Panc1 (cell line): ENCODE measurements at regions not wholly inside any gene's neighbourhood (a gene's known extent, or its start where the extent isn't known, plus 50 kb on each side); places are given as distances from the start of the nearest gene placed in this dataset.
A peak's percentile ranks its signal among the peaks of the same experiment; 100 is the strongest.

Experiments used
- ATAC-seq: fragments of 200-7000 bp; cut with Tn5 transposase; 2 replicates; pipeline ENCODE4 v1.9.1; 2020; ENCODE audit warnings: mild to moderate bottlenecking, moderate library complexity
- BruUV-seq: library from RNA; stranded (reverse); fragments of 400-500 nt; replicated peaks from 2 replicates; lab custom pipeline; 2021; lab: Mats Ljungman, UMichigan
- CTCF ChIA-PET: fragments of 300-600 bp; sonication (Branson Sonifier 250); formaldehyde crosslinking; loops from one replicate; lab custom pipeline; 2022; ENCODE audit warnings: antibody characterized with exemption; lab: Charles Lee
- POLR2A ChIA-PET: fragments of 300-600 bp; sonication (Branson Sonifier 250); formaldehyde crosslinking; loops from one replicate; lab custom pipeline; 2022; ENCODE audit warnings: antibody characterized with exemption; lab: Charles Lee
- DNase-seq: peaks from one replicate; pipeline ENCODE4 v3.0.0-alpha.2; 2010; ENCODE audit warnings: low read depth, low spot score
- H3K27ac ChIP-seq: 2 replicates; pipeline ENCODE4 v1.5.1; 2011; ENCODE audit warnings: mild to moderate bottlenecking, low read length, inconsistent platforms
- H3K27me3 ChIP-seq: fragments of 200-500 bp; sonication (Bioruptor generic); 2 replicates; pipeline ENCODE4 v1.6.0; 2014; ENCODE audit warnings: low read length, inconsistent platforms; ENCODE audit not compliant: control insufficient read depth, insufficient read depth
- H3K36me3 ChIP-seq: fragments of 200-500 bp; sonication (Bioruptor generic); 2 replicates; pipeline ENCODE4 v1.5.1; 2014; ENCODE audit warnings: inconsistent platforms, mild to moderate bottlenecking, low read length, moderate library complexity; ENCODE audit not compliant: control insufficient read depth, insufficient read depth
- H3K4me1 ChIP-seq: 2 replicates; pipeline ENCODE4 v1.5.1; 2011; ENCODE audit warnings: inconsistent platforms, mild to moderate bottlenecking, low read length, moderate library complexity; ENCODE audit not compliant: control insufficient read depth, insufficient read depth
- H3K4me3 ChIP-seq, 2 experiments: 2 replicates each; pipeline ENCODE4 v1.5.1; 2011 to 2012; ENCODE audit warnings: low read depth in 2 of 2, low read length in 2 of 2, mild to moderate bottlenecking in 2 of 2, inconsistent platforms in 1 of 2, moderate library complexity in 1 of 2
- H3K9me3 ChIP-seq: fragments of 200-500 bp; sonication (Bioruptor generic); 2 replicates; pipeline ENCODE4 v1.5.1; 2014; ENCODE audit warnings: low read depth, mild to moderate bottlenecking, inconsistent platforms, low read length, moderate library complexity; ENCODE audit not compliant: control insufficient read depth, insufficient read depth
- POLR2AphosphoS5 ChIP-seq: IDR thresholded peaks from 2 replicates; pipeline ENCODE4 v1.6.1; 2012; ENCODE audit warnings: mild to moderate bottlenecking, low read depth, low read length, moderate library complexity
- SIN3A ChIP-seq: IDR thresholded peaks from 2 replicates; pipeline ENCODE4 v1.6.1; 2012; ENCODE audit warnings: low read depth, mild to moderate bottlenecking, low read length, moderate library complexity, borderline replicate concordance; ENCODE audit not compliant: insufficient read depth
- TCF7L2 ChIP-seq: IDR thresholded peaks from 2 replicates; pipeline ENCODE4 v1.6.1; 2011; ENCODE audit warnings: mild to moderate bottlenecking, low read depth, low read length, inconsistent platforms
- in situ Hi-C: cut with HindIII; loops from 2 replicates; pipeline ENCODE4 v1.10.0; 2016; ENCODE audit warnings: low sequenced_read_pairs, low pct_unique_long_range_greater_than_20kb
- intact Hi-C: fragments of 100-400 bp; cut with micrococcal nuclease; formaldehyde crosslinking; loops from one replicate; pipeline ENCODE4 v1.10.0; 2022; ENCODE audit not compliant: unreplicated experiment
- TF ChIP-seq, protein P1 (sequence below): fragments of 450-650 bp; IDR thresholded peaks from 2 replicates; pipeline ENCODE4 v1.5.1; 2017; ENCODE audit warnings: mild to moderate bottlenecking

DNA sequence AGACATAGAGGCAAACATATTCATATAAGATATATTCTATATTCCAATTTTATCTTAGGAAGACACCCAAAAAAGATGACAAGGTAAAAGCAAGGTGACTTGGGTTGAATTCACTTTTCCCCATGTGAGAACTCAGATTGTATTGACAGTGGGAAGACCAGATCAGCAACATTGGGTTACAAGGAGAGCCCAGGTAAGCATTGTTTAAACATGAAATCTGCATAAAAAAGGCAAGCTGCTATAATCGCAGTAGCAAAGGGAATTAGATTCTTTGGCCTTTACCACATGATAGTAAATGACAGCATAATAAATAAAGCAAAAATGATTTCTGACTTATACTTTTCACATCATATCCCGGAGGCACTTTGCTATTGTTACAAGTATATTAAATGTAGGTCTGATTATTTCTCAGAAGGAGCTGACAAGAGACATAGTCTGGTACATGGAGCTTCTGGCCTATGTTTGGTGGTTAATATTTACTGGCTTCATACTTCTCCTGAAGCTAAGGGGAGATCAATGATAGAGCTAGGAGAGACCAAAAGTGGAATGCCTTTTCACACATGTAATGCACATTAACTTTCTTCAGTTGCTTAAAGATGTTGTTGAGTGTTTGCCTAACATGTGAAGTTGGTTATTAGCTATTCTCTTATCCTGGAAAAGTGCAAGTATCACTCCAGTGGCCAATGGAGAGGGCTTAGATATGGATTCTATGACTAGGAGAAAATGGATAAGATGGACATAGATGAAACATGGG is 53.1 kb upstream of the EEF1E1 start:
- ChIA-PET CTCF (no interaction called here), POLR2A (no interaction called here)
- Histone ChIP-seq H3K4me3 (no peak overlapping the region), H3K27me3 (no peaks in the 10 kb centered on the region), H3K36me3 (no peaks in the 10 kb centered on the region), H3K27ac (peak overlapping the region; percentile 50; the same call in 1 of the 2 replicates), H3K4me1 (no peaks in the 10 kb centered on the region; the same call in 1 of the 2 replicates), H3K9me3 (peaks cover 7% of the 10 kb centered on the region; the same call in 1 of the 2 replicates)
- TF ChIP-seq, protein P1, sequence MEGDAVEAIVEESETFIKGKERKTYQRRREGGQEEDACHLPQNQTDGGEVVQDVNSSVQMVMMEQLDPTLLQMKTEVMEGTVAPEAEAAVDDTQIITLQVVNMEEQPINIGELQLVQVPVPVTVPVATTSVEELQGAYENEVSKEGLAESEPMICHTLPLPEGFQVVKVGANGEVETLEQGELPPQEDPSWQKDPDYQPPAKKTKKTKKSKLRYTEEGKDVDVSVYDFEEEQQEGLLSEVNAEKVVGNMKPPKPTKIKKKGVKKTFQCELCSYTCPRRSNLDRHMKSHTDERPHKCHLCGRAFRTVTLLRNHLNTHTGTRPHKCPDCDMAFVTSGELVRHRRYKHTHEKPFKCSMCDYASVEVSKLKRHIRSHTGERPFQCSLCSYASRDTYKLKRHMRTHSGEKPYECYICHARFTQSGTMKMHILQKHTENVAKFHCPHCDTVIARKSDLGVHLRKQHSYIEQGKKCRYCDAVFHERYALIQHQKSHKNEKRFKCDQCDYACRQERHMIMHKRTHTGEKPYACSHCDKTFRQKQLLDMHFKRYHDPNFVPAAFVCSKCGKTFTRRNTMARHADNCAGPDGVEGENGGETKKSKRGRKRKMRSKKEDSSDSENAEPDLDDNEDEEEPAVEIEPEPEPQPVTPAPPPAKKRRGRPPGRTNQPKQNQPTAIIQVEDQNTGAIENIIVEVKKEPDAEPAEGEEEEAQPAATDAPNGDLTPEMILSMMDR: no peak
- TF ChIP-seq TCF7L2 (no peak), POLR2AphosphoS5 (no peak), SIN3A (no peak)
- no TSS peak for BruUV-seq
- ATAC-seq: no peak
- no peak for DNase-seq
- in situ Hi-C loops (no loop called here), intact Hi-C loops (no loop called here)
